ENCODE measurements at regions not wholly inside any gene's neighbourhood (a gene's known extent, or its start where the extent isn't known, plus 50 kb on each side); places are given as distances from the start of the nearest gene placed in this dataset.

GRCh38 chr2:39849064-39849463, 70.0 kb upstream of the THUMPD2 start:
- H3K4me3 Mint-ChIP-seq (ENCODE audit: unreplicated experiment): no peak overlapping the region
- DNase-seq (ENCODE audit: low spot score): no peak
- H3K27me3 Mint-ChIP-seq (ENCODE audit: low read depth): peaks cover 18% of the 10 kb centered on the region
- peaks cover 7% of the 10 kb centered on the region for H3K9me3 Mint-ChIP-seq (ENCODE audit: low read depth)
- TF ChIP-seq, protein P1, sequence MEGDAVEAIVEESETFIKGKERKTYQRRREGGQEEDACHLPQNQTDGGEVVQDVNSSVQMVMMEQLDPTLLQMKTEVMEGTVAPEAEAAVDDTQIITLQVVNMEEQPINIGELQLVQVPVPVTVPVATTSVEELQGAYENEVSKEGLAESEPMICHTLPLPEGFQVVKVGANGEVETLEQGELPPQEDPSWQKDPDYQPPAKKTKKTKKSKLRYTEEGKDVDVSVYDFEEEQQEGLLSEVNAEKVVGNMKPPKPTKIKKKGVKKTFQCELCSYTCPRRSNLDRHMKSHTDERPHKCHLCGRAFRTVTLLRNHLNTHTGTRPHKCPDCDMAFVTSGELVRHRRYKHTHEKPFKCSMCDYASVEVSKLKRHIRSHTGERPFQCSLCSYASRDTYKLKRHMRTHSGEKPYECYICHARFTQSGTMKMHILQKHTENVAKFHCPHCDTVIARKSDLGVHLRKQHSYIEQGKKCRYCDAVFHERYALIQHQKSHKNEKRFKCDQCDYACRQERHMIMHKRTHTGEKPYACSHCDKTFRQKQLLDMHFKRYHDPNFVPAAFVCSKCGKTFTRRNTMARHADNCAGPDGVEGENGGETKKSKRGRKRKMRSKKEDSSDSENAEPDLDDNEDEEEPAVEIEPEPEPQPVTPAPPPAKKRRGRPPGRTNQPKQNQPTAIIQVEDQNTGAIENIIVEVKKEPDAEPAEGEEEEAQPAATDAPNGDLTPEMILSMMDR (IDR thresholded peaks at IDR 0.05): no peak
- no peak overlapping the region for H3K27ac Mint-ChIP-seq (ENCODE audit: unreplicated experiment)
- no peaks in the 10 kb centered on the region for H3K36me3 Mint-ChIP-seq (ENCODE audit: low read depth)
- H3K4me1 Mint-ChIP-seq (ENCODE audit: low read depth): peaks cover 14% of the 10 kb centered on the region

GRCh38 chr2:39845460-39846146, 66.5 kb upstream of the THUMPD2 start:
- H3K36me3 Mint-ChIP-seq (ENCODE audit: low read depth): no peaks in the 10 kb centered on the region
- H3K9me3 Mint-ChIP-seq (ENCODE audit: low read depth): peaks cover 7% of the 10 kb centered on the region
- H3K4me3 Mint-ChIP-seq (ENCODE audit: unreplicated experiment): no peak overlapping the region
- H3K27me3 Mint-ChIP-seq (ENCODE audit: low read depth): peaks cover 16% of the 10 kb centered on the region
- TF ChIP-seq, protein P1 (IDR thresholded peaks at IDR 0.05): no peak
- no peaks in the 10 kb centered on the region for H3K4me1 Mint-ChIP-seq (ENCODE audit: low read depth)
- no peak overlapping the region for H3K27ac Mint-ChIP-seq (ENCODE audit: unreplicated experiment)
- no peak for DNase-seq (ENCODE audit: low spot score)

GRCh38 chr2:39839261-39839848, 60.3 kb upstream of the THUMPD2 start:
- no peak for DNase-seq (ENCODE audit: low spot score)
- TF ChIP-seq, protein P1 (IDR thresholded peaks at IDR 0.05): no peak
- Mint-ChIP-seq H3K27me3 (ENCODE audit: low read depth) (peaks cover 4% of the 10 kb centered on the region), H3K4me3 (ENCODE audit: unreplicated experiment) (no peak overlapping the region), H3K27ac (ENCODE audit: unreplicated experiment) (no peak overlapping the region), H3K4me1 (ENCODE audit: low read depth) (no peaks in the 10 kb centered on the region), H3K36me3 (ENCODE audit: low read depth) (peaks cover 8% of the 10 kb centered on the region), H3K9me3 (ENCODE audit: low read depth) (peaks cover 30% of the 10 kb centered on the region)

GRCh38 chr2:39838589-39838988, 59.5 kb upstream of the THUMPD2 start:
- TF ChIP-seq, protein P1 (IDR thresholded peaks at IDR 0.05): no peak
- Mint-ChIP-seq H3K27ac (ENCODE audit: unreplicated experiment) (no peak overlapping the region), H3K9me3 (ENCODE audit: low read depth) (peaks cover 31% of the 10 kb centered on the region), H3K4me3 (ENCODE audit: unreplicated experiment) (no peak overlapping the region), H3K4me1 (ENCODE audit: low read depth) (no peaks in the 10 kb centered on the region), H3K36me3 (ENCODE audit: low read depth) (peaks cover 8% of the 10 kb centered on the region), H3K27me3 (ENCODE audit: low read depth) (peaks cover 4% of the 10 kb centered on the region)
- DNase-seq (ENCODE audit: low spot score): no peak

DNA sequence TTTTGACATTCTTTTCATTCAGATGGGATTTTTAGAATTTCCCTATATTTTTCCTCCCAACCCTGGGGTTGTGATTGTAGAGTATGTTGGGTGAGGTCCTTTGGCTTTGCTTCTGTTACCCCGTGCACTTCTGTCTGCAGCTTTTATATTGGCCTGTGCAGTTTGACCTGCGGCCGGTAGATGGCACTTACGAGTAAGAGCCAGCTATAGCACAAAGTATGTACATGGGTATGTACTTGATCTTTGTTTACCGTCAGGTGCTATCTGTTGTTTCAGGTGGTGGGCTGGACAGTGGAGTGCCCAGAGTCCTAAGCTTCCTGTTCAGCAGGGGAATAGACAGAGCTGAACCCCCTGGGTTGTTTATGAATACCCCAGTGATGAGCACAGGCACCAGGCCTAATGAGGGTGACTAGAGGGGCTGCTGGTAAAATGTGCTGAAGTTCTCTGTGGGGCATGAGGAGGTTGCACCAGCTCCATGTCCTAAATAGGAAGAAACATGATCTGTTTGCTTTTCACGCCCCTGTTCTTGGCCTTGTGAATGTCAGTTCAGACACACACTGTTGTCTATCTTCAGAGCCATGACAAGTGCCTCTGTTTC, 58.9 kb upstream of the THUMPD2 start:
- no peak for DNase-seq (ENCODE audit: low spot score)
- Mint-ChIP-seq H3K4me3 (ENCODE audit: unreplicated experiment) (no peak overlapping the region), H3K9me3 (ENCODE audit: low read depth) (peaks cover 37% of the 10 kb centered on the region), H3K27ac (ENCODE audit: unreplicated experiment) (no peak overlapping the region), H3K36me3 (ENCODE audit: low read depth) (peaks cover 8% of the 10 kb centered on the region), H3K27me3 (ENCODE audit: low read depth) (peaks cover 7% of the 10 kb centered on the region), H3K4me1 (ENCODE audit: low read depth) (no peaks in the 10 kb centered on the region)
- TF ChIP-seq, protein P1 (IDR thresholded peaks at IDR 0.05): peak; percentile 79
